ENCODE measurements at regions not wholly inside any gene's neighbourhood (a gene's known extent, or its start where the extent isn't known, plus 50 kb on each side); places are given as distances from the start of the nearest gene placed in this dataset.

DNA sequence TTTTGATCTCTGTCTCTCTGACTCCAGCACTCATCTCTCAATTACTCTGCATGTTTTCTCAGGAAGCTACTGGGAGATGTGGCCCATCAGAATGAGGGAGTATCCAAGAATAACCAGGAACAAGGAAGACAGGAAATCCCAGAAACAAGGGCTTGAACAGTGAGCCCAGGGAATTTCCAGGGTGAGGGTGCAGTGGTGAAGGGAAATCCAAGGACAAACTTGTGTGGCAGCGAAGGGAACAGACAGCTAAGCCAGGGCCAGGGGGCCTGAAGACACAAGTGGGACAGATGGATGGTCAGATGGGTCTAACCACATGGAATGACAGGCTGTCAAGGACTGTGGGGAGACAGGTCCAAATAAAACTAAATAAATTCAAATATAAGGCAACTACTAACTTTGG lies 121.8 kb upstream of the ERRFI1 start:
- Histone ChIP-seq H3K9ac (ENCODE audit: insufficient read depth in 1 of 2, low read length in 2 of 2) (no peak overlapping the region), H3K27me3 (ENCODE audit: control insufficient read depth in 3 of 3, insufficient read depth in 3 of 3, low read length in 2 of 3) (no peaks in the 10 kb centered on the region), H3K4me3 (no peak overlapping the region), H3K9me3 (ENCODE audit: control insufficient read depth in 4 of 4, insufficient read depth in 3 of 4, low read length in 3 of 4) (no peaks in the 10 kb centered on the region), H3K4me1 (ENCODE audit: control insufficient read depth in 5 of 5, insufficient read depth in 5 of 5, low read length in 5 of 5) (peaks cover 0 to 8% (median 0%) of the 10 kb centered on the region in 5 donors), H3K36me3 (ENCODE audit: control insufficient read depth in 4 of 4, insufficient read depth in 4 of 4, low read length in 4 of 4) (no peaks in the 10 kb centered on the region), H3K27ac (ENCODE audit: low read depth in 1 of 2, low read length in 1 of 2) (peak overlapping the region in 1 of 2 donors; percentile 33)
- DNase-seq (no peak), ATAC-seq (ENCODE audit: insufficient read depth, low FRiP score) (no peak)
- TF ChIP-seq, protein P1, sequence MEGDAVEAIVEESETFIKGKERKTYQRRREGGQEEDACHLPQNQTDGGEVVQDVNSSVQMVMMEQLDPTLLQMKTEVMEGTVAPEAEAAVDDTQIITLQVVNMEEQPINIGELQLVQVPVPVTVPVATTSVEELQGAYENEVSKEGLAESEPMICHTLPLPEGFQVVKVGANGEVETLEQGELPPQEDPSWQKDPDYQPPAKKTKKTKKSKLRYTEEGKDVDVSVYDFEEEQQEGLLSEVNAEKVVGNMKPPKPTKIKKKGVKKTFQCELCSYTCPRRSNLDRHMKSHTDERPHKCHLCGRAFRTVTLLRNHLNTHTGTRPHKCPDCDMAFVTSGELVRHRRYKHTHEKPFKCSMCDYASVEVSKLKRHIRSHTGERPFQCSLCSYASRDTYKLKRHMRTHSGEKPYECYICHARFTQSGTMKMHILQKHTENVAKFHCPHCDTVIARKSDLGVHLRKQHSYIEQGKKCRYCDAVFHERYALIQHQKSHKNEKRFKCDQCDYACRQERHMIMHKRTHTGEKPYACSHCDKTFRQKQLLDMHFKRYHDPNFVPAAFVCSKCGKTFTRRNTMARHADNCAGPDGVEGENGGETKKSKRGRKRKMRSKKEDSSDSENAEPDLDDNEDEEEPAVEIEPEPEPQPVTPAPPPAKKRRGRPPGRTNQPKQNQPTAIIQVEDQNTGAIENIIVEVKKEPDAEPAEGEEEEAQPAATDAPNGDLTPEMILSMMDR (IDR thresholded peaks at IDR 0.05; ENCODE audit: control extremely low read depth, extremely low read depth) = no peak
- 64 to 84% methylated on average over 1 of the region's 1 CpG for WGBS, 2 donors

DNA sequence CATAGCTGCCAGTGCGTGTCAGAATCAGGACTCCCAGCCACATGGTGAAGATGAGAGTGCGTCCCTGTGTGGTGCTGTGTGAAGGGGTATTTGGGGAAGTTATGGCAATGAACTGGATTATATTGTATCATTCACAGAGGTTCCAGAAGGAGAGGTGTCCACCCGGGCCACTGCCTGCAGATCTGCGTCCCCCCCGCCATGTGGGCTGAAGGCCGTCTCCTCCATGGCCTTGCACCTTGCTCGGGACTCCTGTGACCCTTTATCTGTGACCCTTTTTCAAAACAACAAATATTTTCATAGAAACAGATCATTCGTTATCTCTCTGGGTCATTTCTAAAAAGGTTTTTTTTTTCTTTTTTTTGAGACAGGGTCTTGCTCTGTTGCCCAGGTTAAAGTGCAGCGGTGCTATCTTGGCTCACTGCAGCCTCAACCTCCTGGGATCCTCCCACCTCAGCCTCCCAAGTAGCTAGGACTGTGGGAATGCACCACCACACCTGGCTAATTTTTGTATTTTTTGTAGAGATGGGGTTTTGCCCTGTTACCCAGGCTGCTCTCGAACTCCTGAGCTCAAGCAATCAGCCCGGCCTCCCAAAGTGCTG lies 120.2 kb upstream of the ERRFI1 start:
- Histone ChIP-seq H3K9ac (ENCODE audit: insufficient read depth in 1 of 2, low read length in 2 of 2) (no peak overlapping the region), H3K27ac (ENCODE audit: low read depth in 1 of 2, low read length in 1 of 2) (no peak overlapping the region), H3K4me1 (ENCODE audit: control insufficient read depth in 5 of 5, insufficient read depth in 5 of 5, low read length in 5 of 5) (peaks cover 0 to 8% (median 0%) of the 10 kb centered on the region in 5 donors), H3K9me3 (ENCODE audit: control insufficient read depth in 4 of 4, insufficient read depth in 3 of 4, low read length in 3 of 4) (no peaks in the 10 kb centered on the region), H3K27me3 (ENCODE audit: control insufficient read depth in 3 of 3, insufficient read depth in 3 of 3, low read length in 2 of 3) (no peaks in the 10 kb centered on the region), H3K4me3 (no peak overlapping the region), H3K36me3 (ENCODE audit: control insufficient read depth in 4 of 4, insufficient read depth in 4 of 4, low read length in 4 of 4) (no peaks in the 10 kb centered on the region)
- 95 to 98% methylated on average over 11 of the region's 11 CpGs for WGBS, 2 donors
- no peak for DNase-seq
- ATAC-seq (ENCODE audit: insufficient read depth, low FRiP score) = no peak
- TF ChIP-seq, protein P1 (IDR thresholded peaks at IDR 0.05; ENCODE audit: control extremely low read depth, extremely low read depth) = no peak

DNA sequence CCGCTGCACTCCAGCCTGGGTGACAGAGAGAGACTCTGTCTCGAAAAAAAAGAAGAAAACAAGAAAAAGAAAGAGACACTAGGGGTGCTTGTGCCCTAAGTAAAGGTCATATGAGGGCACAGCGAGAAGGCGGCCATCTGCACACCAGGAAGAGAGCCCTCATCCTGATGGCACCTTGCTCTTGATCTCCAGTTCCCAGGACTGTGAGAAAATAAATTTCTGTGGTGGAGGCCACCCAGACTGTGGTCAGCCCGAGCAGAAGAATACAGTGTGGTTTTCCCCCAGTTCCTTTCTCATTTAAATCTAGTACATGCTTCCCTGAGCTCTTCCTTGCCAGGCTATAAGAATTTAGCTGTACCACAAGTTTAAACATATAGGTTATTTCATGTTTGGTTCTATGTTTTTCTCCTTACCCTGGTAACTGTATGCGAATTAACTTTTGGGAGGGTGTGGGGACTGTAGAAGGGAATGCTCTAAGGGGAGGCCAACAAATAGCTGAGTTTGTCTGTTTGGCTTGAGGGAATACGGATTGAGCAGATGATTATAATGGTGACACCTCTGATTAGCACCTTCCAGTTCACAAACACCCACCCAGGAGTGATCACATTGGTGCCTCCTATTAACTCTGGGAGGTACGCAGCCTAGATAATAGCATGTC lies 119.6 kb upstream of the ERRFI1 start:
- ATAC-seq (ENCODE audit: insufficient read depth, low FRiP score) = no peak

More for the DNA sequence above, 119.6 kb upstream of the ERRFI1 start:
- H3K4me1 ChIP-seq (ENCODE audit: control insufficient read depth in 5 of 5, insufficient read depth in 5 of 5, low read length in 5 of 5) = peaks cover 0 to 8% (median 0%) of the 10 kb centered on the region in 5 donors
- H3K9ac ChIP-seq (ENCODE audit: insufficient read depth in 1 of 2, low read length in 2 of 2) = no peak overlapping the region
- no peak overlapping the region for H3K27ac ChIP-seq (ENCODE audit: low read depth in 1 of 2, low read length in 1 of 2)
- H3K4me3 ChIP-seq = no peak overlapping the region
- WGBS, 2 donors = 72 to 82% methylated on average over 8 of the region's 8 CpGs
- H3K9me3 ChIP-seq (ENCODE audit: control insufficient read depth in 4 of 4, insufficient read depth in 3 of 4, low read length in 3 of 4) = no peaks in the 10 kb centered on the region
- TF ChIP-seq, protein P1 (IDR thresholded peaks at IDR 0.05; ENCODE audit: control extremely low read depth, extremely low read depth) = no peak
- no peak for DNase-seq
- no peaks in the 10 kb centered on the region for H3K36me3 ChIP-seq (ENCODE audit: control insufficient read depth in 4 of 4, insufficient read depth in 4 of 4, low read length in 4 of 4)
- no peaks in the 10 kb centered on the region for H3K27me3 ChIP-seq (ENCODE audit: control insufficient read depth in 3 of 3, insufficient read depth in 3 of 3, low read length in 2 of 3)
